Smooth muscle cell (in vitro differentiated cells): ENCODE measurements at regions not wholly inside any gene's neighbourhood (a gene's known extent, or its start where the extent isn't known, plus 50 kb on each side); places are given as distances from the start of the nearest gene placed in this dataset.

Experiments
- DNase-seq: peaks from one replicate; lab custom pipeline; 2025; ENCODE audit not compliant: unreplicated experiment; lab: John Stamatoyannopoulos, UW
- H2AFZ ChIP-seq: fragments of 200-600 bp; sonication (generic); 2 replicates; pipeline ENCODE4 v1.6.0; 2016; ENCODE audit warnings: antibody characterized with exemption, low read depth, mild to moderate bottlenecking
- H3F3A ChIP-seq: fragments of 200-600 bp; sonication (generic); 2 replicates; pipeline ENCODE4 v1.6.0; 2017; ENCODE audit warnings: antibody characterized with exemption, low read depth
- H3K27ac ChIP-seq: fragments of 200-600 bp; sonication (generic); 2 replicates; pipeline ENCODE4 v1.5.1; 2016; ENCODE audit warnings: low read depth, mild to moderate bottlenecking
- H3K27me3 ChIP-seq: fragments of 200-600 bp; sonication (generic); 2 replicates; pipeline ENCODE4 v1.6.1; 2016; ENCODE audit warnings: low read depth, mild to moderate bottlenecking
- H3K36me3 ChIP-seq: fragments of 200-600 bp; sonication (generic); 2 replicates; pipeline ENCODE4 v1.5.1; 2016; ENCODE audit warnings: low read depth
- H3K4me1 ChIP-seq: fragments of 200-600 bp; sonication (generic); 2 replicates; pipeline ENCODE4 v1.5.1; 2016; ENCODE audit warnings: low read depth
- H3K4me2 ChIP-seq: fragments of 200-600 bp; sonication (generic); 2 replicates; pipeline ENCODE4 v1.6.0; 2016; ENCODE audit warnings: mild to moderate bottlenecking
- H3K4me3 ChIP-seq: fragments of 200-600 bp; sonication (generic); 2 replicates; pipeline ENCODE4 v1.5.1; 2016; ENCODE audit warnings: mild to moderate bottlenecking
- H3K79me2 ChIP-seq: fragments of 200-600 bp; sonication (generic); 2 replicates; pipeline ENCODE4 v1.6.0; 2016; ENCODE audit warnings: low read depth, mild to moderate bottlenecking
- H3K9ac ChIP-seq: fragments of 200-600 bp; sonication (generic); 2 replicates; pipeline ENCODE4 v1.6.0; 2016; ENCODE audit warnings: low read depth
- H3K9me3 ChIP-seq: fragments of 200-600 bp; sonication (generic); replicated peaks from 2 replicates; pipeline ENCODE4 v1.5.1; 2016; ENCODE audit warnings: low read depth
- H4K20me1 ChIP-seq: fragments of 200-600 bp; sonication (generic); 2 replicates; pipeline ENCODE4 v1.6.0; 2016; ENCODE audit warnings: low read depth
- WGBS: methylation state at CpG from one replicate; pipeline ENCODE4 v1.1.7; 2016; ENCODE audit warnings: low lambda C conversion rate; 5-methylcytosine and 5-hydroxymethylcytosine counted together
- TF ChIP-seq, protein P1 (sequence below): fragments of 200-600 bp; sonication (generic); IDR thresholded peaks from 2 replicates; pipeline ENCODE4 v1.5.1; 2017; ENCODE audit warnings: borderline replicate concordance, mild to moderate bottlenecking, antibody characterized with exemption; ENCODE audit not compliant: insufficient read depth, poor library complexity, severe bottlenecking

DNA sequence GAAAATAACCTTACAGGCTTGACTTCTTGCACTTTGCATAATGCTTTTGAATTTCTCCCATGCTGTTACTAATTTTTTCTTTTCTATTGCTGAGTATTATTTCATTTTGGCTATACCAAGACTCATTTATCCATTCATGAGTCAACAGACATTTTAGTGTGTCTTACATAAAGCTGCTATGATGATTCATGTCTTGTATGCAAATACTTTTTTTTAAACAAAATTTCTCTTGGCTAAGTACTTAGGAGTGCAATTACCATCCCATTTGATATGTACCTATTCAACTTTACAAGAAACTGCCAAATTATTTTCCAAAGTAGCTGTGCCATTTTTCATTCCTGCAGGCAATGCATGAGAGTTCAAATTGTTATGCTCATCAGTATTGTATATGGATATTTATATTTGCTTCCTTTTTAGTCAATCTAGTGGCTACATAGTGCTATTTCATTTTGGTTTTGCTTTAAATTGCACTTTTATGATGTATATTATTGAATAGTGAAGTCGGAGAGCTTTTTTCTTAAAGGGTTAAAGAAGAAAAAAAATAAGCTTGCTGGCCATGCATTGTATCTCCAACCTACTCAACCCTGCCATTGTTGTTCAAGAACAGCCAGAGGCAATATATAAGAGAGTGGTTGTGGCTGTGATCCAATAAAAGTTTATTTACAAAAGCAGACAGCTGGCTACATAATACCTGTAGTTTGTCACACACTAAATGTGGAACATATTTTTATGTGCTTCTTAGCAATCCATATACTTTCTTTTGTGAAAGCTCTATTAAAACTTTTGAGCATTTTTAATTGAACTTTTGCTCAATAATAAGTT is 862.8 kb downstream of the KCNT2 start:
- no peaks in the 10 kb centered on the region for H3F3A ChIP-seq
- DNase-seq = no peak
- TF ChIP-seq, protein P1, sequence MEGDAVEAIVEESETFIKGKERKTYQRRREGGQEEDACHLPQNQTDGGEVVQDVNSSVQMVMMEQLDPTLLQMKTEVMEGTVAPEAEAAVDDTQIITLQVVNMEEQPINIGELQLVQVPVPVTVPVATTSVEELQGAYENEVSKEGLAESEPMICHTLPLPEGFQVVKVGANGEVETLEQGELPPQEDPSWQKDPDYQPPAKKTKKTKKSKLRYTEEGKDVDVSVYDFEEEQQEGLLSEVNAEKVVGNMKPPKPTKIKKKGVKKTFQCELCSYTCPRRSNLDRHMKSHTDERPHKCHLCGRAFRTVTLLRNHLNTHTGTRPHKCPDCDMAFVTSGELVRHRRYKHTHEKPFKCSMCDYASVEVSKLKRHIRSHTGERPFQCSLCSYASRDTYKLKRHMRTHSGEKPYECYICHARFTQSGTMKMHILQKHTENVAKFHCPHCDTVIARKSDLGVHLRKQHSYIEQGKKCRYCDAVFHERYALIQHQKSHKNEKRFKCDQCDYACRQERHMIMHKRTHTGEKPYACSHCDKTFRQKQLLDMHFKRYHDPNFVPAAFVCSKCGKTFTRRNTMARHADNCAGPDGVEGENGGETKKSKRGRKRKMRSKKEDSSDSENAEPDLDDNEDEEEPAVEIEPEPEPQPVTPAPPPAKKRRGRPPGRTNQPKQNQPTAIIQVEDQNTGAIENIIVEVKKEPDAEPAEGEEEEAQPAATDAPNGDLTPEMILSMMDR = no peak
- H3K79me2 ChIP-seq = no peaks in the 10 kb centered on the region
- H3K36me3 ChIP-seq = no peaks in the 10 kb centered on the region
- H3K27me3 ChIP-seq = no peaks in the 10 kb centered on the region
- H3K27ac ChIP-seq = no peak overlapping the region
- WGBS = 74% methylated on average over 1 of the region's 1 CpG
- H3K9ac ChIP-seq = no peak overlapping the region
- H3K4me3 ChIP-seq = no peak overlapping the region
- no peak overlapping the region for H2AFZ ChIP-seq
- H3K4me2 ChIP-seq = no peak overlapping the region
- no peaks in the 10 kb centered on the region for H3K4me1 ChIP-seq
- no peaks in the 10 kb centered on the region for H4K20me1 ChIP-seq
- H3K9me3 ChIP-seq = no peaks in the 10 kb centered on the region

DNA sequence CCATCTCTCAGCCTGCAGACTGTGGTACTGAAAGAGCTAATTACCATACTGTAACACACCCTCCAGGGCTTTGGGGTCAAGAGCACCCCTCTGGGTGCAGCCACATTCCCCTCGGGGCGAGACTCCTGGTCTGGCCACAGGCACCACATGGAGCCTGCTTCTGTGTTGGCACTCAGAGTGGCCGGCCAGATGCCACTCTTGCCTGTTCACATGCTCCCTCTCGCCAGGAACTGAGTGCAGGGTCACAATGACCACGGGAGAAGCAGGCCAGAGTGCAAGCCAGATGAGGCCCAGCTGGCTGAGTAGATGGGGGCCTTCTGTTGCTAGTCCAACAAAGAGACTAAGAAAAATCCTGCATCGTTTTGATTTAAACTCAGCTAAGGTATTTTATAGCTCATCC is 864.0 kb downstream of the KCNT2 start:
- Histone ChIP-seq H3F3A (no peaks in the 10 kb centered on the region), H3K4me3 (no peak overlapping the region), H3K79me2 (no peaks in the 10 kb centered on the region), H3K9me3 (no peaks in the 10 kb centered on the region), H3K9ac (no peak overlapping the region), H3K4me2 (no peak overlapping the region), H3K4me1 (peaks cover 2% of the 10 kb centered on the region), H3K27ac (no peak overlapping the region), H3K36me3 (no peaks in the 10 kb centered on the region), H2AFZ (no peak overlapping the region), H3K27me3 (no peaks in the 10 kb centered on the region), H4K20me1 (no peaks in the 10 kb centered on the region)
- DNase-seq = no peak
- TF ChIP-seq, protein P1 = no peak
- WGBS = 91% methylated on average over 6 of the region's 6 CpGs

DNA sequence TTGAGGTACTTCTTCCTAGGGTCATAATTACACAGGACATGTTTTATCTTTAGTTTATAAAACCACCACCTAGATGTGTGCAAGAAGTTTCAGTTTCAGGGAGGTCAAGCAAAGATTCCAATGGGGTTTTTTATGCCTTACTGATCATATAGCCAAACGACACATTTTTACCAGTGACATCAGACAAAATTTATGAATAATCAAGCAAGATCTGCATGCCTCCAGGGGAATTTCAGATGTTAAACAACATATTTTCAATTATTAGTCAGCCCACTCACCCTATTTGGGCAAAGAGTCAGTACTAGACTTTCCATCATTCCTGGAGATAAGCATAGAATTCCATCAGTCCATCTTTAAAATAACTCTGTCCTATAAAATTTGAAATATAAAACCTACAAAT is 867.4 kb downstream of the KCNT2 start:
- no peaks in the 10 kb centered on the region for H3K9me3 ChIP-seq
- H4K20me1 ChIP-seq = no peaks in the 10 kb centered on the region
- H3F3A ChIP-seq = no peaks in the 10 kb centered on the region
- H3K4me3 ChIP-seq = no peak overlapping the region
- no peaks in the 10 kb centered on the region for H3K27me3 ChIP-seq
- H3K4me1 ChIP-seq = peaks cover 5% of the 10 kb centered on the region
- no peak overlapping the region for H3K4me2 ChIP-seq
- TF ChIP-seq, protein P1 = no peak
- no peaks in the 10 kb centered on the region for H3K79me2 ChIP-seq
- H3K36me3 ChIP-seq = no peaks in the 10 kb centered on the region
- H3K9ac ChIP-seq = no peak overlapping the region
- no peak overlapping the region for H2AFZ ChIP-seq
- peak overlapping the region; percentile 26 for H3K27ac ChIP-seq
- no peak for DNase-seq
- 67% methylated on average over 1 of the region's 1 CpG for whole genome bisulfite sequencing

DNA sequence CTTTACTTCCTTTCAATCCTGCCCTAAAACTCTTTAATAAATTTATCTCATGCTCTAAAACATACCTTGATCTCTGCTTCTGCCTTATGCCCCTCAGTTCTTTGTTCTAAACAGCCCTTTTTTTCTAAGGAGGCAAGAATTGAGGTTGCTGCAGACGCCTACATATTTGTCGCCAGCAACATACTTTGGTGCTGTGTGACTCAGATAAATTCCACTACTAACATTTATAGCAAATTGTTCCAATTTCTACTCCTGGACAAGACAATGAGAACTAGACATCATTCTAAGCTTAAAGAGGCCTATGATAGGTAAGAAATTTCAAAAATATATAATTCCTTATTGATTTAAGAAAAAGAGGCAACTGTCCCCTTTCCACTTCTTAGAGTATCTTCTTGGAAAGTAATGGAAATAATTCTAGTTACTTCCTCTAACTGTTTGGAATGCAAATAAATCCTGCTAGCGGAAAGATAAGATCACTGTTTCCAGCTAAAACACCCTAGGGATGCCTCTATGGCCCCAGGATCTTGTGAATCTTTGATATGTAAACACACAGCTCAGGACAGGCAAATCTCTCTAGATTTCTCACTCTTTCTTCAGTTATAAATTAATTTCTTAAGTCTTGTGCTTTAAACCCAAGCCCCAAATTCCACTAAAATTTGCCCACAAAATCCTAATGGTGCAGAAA is 869.1 kb downstream of the KCNT2 start:
- Histone ChIP-seq H3K4me1 (peaks cover 5% of the 10 kb centered on the region), H2AFZ (no peak overlapping the region), H3K4me3 (no peak overlapping the region), H3K79me2 (no peaks in the 10 kb centered on the region), H3K27ac (peak overlapping the region; percentile 48), H3K27me3 (no peaks in the 10 kb centered on the region), H3K9ac (no peak overlapping the region), H4K20me1 (no peaks in the 10 kb centered on the region), H3K4me2 (peak overlapping the region; percentile 53), H3K9me3 (no peaks in the 10 kb centered on the region), H3F3A (no peaks in the 10 kb centered on the region), H3K36me3 (no peaks in the 10 kb centered on the region)
- no peak for DNase-seq
- WGBS = 10% methylated on average over 3 of the region's 3 CpGs
- TF ChIP-seq, protein P1 = no peak
